Body of pancreas (tissue), 4 donors: ENCODE measurements at regions not wholly inside any gene's neighbourhood (a gene's known extent, or its start where the extent isn't known, plus 50 kb on each side); places are given as distances from the start of the nearest gene placed in this dataset.
"Not testable (repeated sequence)": the region's sequence is repeated elsewhere in the genome, so short reads cannot be mapped to it uniquely, and the experiment has no call there.

Source experiments
- ATAC-seq: fragments of 150-250 bp; one replicate; pipeline ENCODE4 v1.9.1; 2016
- DNase-seq, 4 donors: peaks; one replicate each; pipeline ENCODE4 v3.0.0-alpha.2; 2019
- H3K27ac ChIP-seq, 4 donors: fragments of 200-600 bp; sonication (generic); 1 replicate in 3 of 4; 2 replicates in 1 of 4; pipeline versions ENCODE4 v1.5.1 to v1.6.1; 2016 to 2019; ENCODE audit warnings: mild to moderate bottlenecking in 1 of 4, mixed read lengths in 1 of 4, moderate library complexity in 1 of 4
- H3K27me3 ChIP-seq, 2 donors: fragments of 200-600 bp; sonication (generic); one replicate each; pipeline ENCODE4 v1.6.0; 2016; ENCODE audit warnings: mild to moderate bottlenecking in 1 of 2
- H3K36me3 ChIP-seq, 2 donors: fragments of 200-600 bp; sonication (generic); replicated peaks in 1 of 2; 2 replicates each; pipeline ENCODE4 v1.5.1; 2016; ENCODE audit warnings: low read depth in 2 of 2; ENCODE audit not compliant: insufficient read depth in 1 of 2
- H3K4me1 ChIP-seq: fragments of 200-600 bp; sonication (generic); one replicate; pipeline ENCODE4 v1.6.0; 2016
- H3K4me3 ChIP-seq, 2 donors: fragments of 200-600 bp; sonication (generic); 1 replicate in 1 of 2; 2 replicates in 1 of 2; pipeline ENCODE4 v1.5.1; 2016 to 2019
- H3K9me3 ChIP-seq, 3 donors: fragments of 200-600 bp; sonication (generic); 1 replicate in 2 of 3; 2 replicates in 1 of 3; pipeline ENCODE4 v1.5.1; 2016
- POLR2A ChIP-seq, 3 donors: fragments of 450-650 bp; IDR thresholded peaks; one replicate each; pipeline ENCODE4 v1.6.1; 2016; ENCODE audit warnings: antibody characterized with exemption in 3 of 3, mild to moderate bottlenecking in 2 of 3
- WGBS, 2 donors: methylation state at CpG; one replicate each; pipeline ENCODE4 v1.1.5; 2017; 5-methylcytosine and 5-hydroxymethylcytosine counted together
- intact Hi-C: fragments of 100-400 bp; cut with DNase I; formaldehyde crosslinking; loops from one replicate; pipeline ENCODE4 v1.15.1; 2023
- TF ChIP-seq, protein P1 (sequence below), 7 experiments: fragments of 450-650 bp in 4 of 7; fragments of 200-600 bp in 3 of 7; sonication (generic) in 3 of 7; IDR thresholded peaks; one replicate each; pipeline ENCODE4 v1.5.1; 2016 to 2019; ENCODE audit warnings: antibody characterized with exemption in 7 of 7

DNA sequence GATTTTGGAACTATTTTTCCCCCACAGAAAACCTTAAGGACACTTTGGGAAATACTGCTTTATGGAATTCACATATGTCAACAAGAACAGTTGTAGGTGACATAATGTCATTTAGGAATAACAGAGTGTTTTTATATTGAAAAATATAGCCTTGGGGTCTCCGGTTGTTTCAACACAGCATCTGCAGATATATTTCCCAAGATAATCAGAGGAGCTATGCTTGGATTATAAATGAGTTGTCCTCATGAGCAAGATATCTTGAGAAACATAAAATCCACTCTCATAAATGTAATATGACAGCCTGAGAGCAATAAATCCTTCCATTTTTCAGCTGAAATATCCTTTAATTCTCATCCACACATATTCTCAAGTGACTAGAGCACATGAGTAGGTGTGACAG, 473.7 kb upstream of the LMCD1 start:
- WGBS, 2 donors = 15 to 26% methylated on average over 1 of the region's 1 CpG
- TF ChIP-seq POLR2A (IDR thresholded peaks at IDR 0.05) = no peak
- intact Hi-C loops = no loop called here
- no peaks in the 10 kb centered on the region for H3K36me3 ChIP-seq
- DNase-seq (no peak), ATAC-seq (no peak)
- no peak overlapping the region for H3K27ac ChIP-seq
- H3K4me3 ChIP-seq = no peak overlapping the region
- no peaks in the 10 kb centered on the region for H3K27me3 ChIP-seq
- H3K9me3 ChIP-seq = no peaks in the 10 kb centered on the region
- H3K4me1 ChIP-seq = no peaks in the 10 kb centered on the region

GRCh38 chr3:8050283-8050682, 451.3 kb upstream of the LMCD1 start:
- H3K27me3 ChIP-seq = no peaks in the 10 kb centered on the region
- ATAC-seq (no peak), DNase-seq (no peak)
- no peak overlapping the region for H3K27ac ChIP-seq
- TF ChIP-seq, protein P1, sequence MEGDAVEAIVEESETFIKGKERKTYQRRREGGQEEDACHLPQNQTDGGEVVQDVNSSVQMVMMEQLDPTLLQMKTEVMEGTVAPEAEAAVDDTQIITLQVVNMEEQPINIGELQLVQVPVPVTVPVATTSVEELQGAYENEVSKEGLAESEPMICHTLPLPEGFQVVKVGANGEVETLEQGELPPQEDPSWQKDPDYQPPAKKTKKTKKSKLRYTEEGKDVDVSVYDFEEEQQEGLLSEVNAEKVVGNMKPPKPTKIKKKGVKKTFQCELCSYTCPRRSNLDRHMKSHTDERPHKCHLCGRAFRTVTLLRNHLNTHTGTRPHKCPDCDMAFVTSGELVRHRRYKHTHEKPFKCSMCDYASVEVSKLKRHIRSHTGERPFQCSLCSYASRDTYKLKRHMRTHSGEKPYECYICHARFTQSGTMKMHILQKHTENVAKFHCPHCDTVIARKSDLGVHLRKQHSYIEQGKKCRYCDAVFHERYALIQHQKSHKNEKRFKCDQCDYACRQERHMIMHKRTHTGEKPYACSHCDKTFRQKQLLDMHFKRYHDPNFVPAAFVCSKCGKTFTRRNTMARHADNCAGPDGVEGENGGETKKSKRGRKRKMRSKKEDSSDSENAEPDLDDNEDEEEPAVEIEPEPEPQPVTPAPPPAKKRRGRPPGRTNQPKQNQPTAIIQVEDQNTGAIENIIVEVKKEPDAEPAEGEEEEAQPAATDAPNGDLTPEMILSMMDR (IDR thresholded peaks at IDR 0.05) = no peak
- no peak for TF ChIP-seq POLR2A (IDR thresholded peaks at IDR 0.05)
- H3K4me3 ChIP-seq = no peak overlapping the region
- intact Hi-C loops = no loop called here
- 41 to 51% methylated on average over 2 of the region's 2 CpGs for WGBS, 2 donors
- no peaks in the 10 kb centered on the region for H3K4me1 ChIP-seq
- no peaks in the 10 kb centered on the region for H3K36me3 ChIP-seq
- no peaks in the 10 kb centered on the region for H3K9me3 ChIP-seq

DNA sequence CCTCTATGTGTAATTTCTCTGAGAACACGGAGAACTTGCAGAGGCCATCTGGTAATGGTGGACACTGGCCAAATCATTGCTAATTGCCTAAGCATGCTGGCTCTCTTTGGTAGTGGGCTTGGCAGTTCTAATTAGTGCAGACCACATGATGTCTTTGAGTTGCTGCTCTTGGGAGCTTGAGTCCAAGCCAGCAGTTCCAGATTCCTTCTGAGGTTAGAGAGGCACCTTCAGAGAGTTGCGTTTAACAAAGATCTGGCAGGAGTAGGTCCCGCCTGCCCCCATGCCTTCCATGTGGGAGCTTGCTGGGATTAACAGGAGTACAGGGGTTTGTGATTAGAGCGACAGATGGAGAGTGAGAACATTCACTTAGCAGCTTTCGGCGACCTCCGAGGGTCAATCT, 449.0 kb upstream of the LMCD1 start:
- Histone ChIP-seq H3K4me3 (no peak overlapping the region), H3K27me3 (no peaks in the 10 kb centered on the region), H3K4me1 (no peaks in the 10 kb centered on the region), H3K9me3 (no peaks in the 10 kb centered on the region), H3K36me3 (no peaks in the 10 kb centered on the region), H3K27ac (no peak overlapping the region)
- TF ChIP-seq POLR2A (IDR thresholded peaks at IDR 0.05) = no peak
- TF ChIP-seq, protein P1 (IDR thresholded peaks at IDR 0.05) = no peak
- ATAC-seq (no peak), DNase-seq (peak in 3 of 4 donors; percentile 12 to 43 (median 19))
- intact Hi-C loops = no loop called here
- 58 to 63% methylated on average over 7 of the region's 7 CpGs for WGBS, 2 donors

DNA sequence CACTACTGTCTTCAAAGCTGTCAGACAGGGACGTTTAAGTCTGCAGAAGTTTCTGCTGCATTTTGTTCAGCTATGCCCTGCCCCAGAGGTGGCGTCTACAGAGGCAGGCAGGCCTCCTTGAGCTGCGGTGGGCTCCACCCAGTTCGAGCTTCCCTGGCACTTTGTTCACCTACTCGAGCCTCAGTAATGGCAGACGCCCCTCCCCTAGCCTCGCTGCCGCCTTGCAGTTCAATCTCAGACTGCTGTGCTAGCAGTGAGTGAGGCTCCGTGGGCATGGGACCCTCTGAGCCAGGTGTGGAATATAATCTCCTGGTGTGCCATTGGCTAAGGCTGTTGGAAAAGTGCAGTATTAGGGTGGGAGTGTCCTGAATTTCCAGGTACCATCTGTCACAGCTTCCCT, 433.5 kb upstream of the LMCD1 start:
- ATAC-seq, H3K27ac ChIP-seq, intact Hi-C loops, H3K4me1 ChIP-seq, H3K27me3 ChIP-seq, DNase-seq, H3K4me3 ChIP-seq, H3K36me3 ChIP-seq: not testable (repeated sequence)
- H3K9me3 ChIP-seq = peaks cover 0 to 14% (median 0%) of the 10 kb centered on the region in 3 donors
- WGBS, 2 donors = 64 to 92% methylated on average over 9 of the region's 9 CpGs

GRCh38 chr3:8069471-8069870, 432.2 kb upstream of the LMCD1 start:
- Histone ChIP-seq H3K36me3 (no peaks in the 10 kb centered on the region), H3K27me3 (no peaks in the 10 kb centered on the region), H3K4me3 (no peak overlapping the region), H3K4me1 (no peaks in the 10 kb centered on the region), H3K27ac (no peak overlapping the region), H3K9me3 (peaks cover 0 to 14% (median 0%) of the 10 kb centered on the region in 3 donors)
- intact Hi-C loops = no loop called here
- TF ChIP-seq POLR2A (IDR thresholded peaks at IDR 0.05) = no peak
- TF ChIP-seq, protein P1 (IDR thresholded peaks at IDR 0.05) = no peak
- WGBS, 2 donors = 17 to 45% methylated on average over 1 of the region's 1 CpG
- DNase-seq (peak in 1 of 4 donors; percentile 15), ATAC-seq (no peak)

GRCh38 chr3:8070011-8070410, 431.6 kb upstream of the LMCD1 start:
- no peaks in the 10 kb centered on the region for H3K27me3 ChIP-seq
- intact Hi-C loops = no loop called here

GRCh38 chr3:8074740-8075139, 426.9 kb upstream of the LMCD1 start:
- H3K4me1 ChIP-seq, H3K27me3 ChIP-seq, ATAC-seq, H3K27ac ChIP-seq, DNase-seq, intact Hi-C loops, H3K4me3 ChIP-seq, H3K36me3 ChIP-seq, H3K9me3 ChIP-seq: not testable (repeated sequence)
- WGBS, 2 donors = 92 to 95% methylated on average over 3 of the region's 3 CpGs

More at GRCh38 chr3:8070011-8070410, 431.6 kb upstream of the LMCD1 start:
- no peaks in the 10 kb centered on the region for H3K36me3 ChIP-seq
- no peak for ATAC-seq
- TF ChIP-seq POLR2A (IDR thresholded peaks at IDR 0.05) = no peak
- TF ChIP-seq, protein P1 (IDR thresholded peaks at IDR 0.05) = no peak
- DNase-seq = no peak
- H3K27ac ChIP-seq = no peak overlapping the region
- no peaks in the 10 kb centered on the region for H3K4me1 ChIP-seq
- H3K9me3 ChIP-seq = peaks cover 0 to 14% (median 0%) of the 10 kb centered on the region in 3 donors
- no peak overlapping the region for H3K4me3 ChIP-seq
